Stimulated activated CD4-positive, alpha-beta T cell treated with anti-CD3 and anti-CD28 coated beads, Interleukin-2, amount 100 ng/mL, for 4 hours (primary cell): ENCODE measurements at regions not wholly inside any gene's neighbourhood (a gene's known extent, or its start where the extent isn't known, plus 50 kb on each side); places are given as distances from the start of the nearest gene placed in this dataset.
A peak's percentile ranks its signal among the peaks of the same experiment; 100 is the strongest.
"Not testable (repeated sequence)": the region's sequence is repeated elsewhere in the genome, so short reads cannot be mapped to it uniquely, and the experiment has no call there.

ENCODE experiments used
- DNase-seq: peaks from one replicate; pipeline ENCODE4 v3.0.0-alpha.2; 2020; ENCODE audit warnings: low read depth

- DNase-seq: not testable (repeated sequence)
Observed at GRCh38 chr15:20237256-20238020, 304.2 kb downstream of the GOLGA6L6 start.

- not testable (repeated sequence) for DNase-seq
Observed at GRCh38 chr15:20235728-20236127, 305.9 kb downstream of the GOLGA6L6 start.

GRCh38 chr15:20234006-20234540 is 307.5 kb downstream of the GOLGA6L6 start:
- not testable (repeated sequence) for DNase-seq

GRCh38 chr15:20232457-20232856 is 309.1 kb downstream of the GOLGA6L6 start:
- not testable (repeated sequence) for DNase-seq

- DNase-seq: not testable (repeated sequence)
Observed at GRCh38 chr15:20230656-20231055, 310.9 kb downstream of the GOLGA6L6 start.

- DNase-seq: not testable (repeated sequence)
Observed at GRCh38 chr15:20228791-20229190, 312.8 kb downstream of the GOLGA6L6 start.

- not testable (repeated sequence) for DNase-seq
Observed at GRCh38 chr15:20227119-20227853, 314.3 kb downstream of the GOLGA6L6 start.

- DNase-seq: not testable (repeated sequence)
Observed at GRCh38 chr15:20226531-20226930, 315.1 kb downstream of the GOLGA6L6 start.

- not testable (repeated sequence) for DNase-seq
Observed at GRCh38 chr15:20221063-20221462, 320.5 kb downstream of the GOLGA6L6 start.

- DNase-seq: not testable (repeated sequence)
Observed at GRCh38 chr15:20219171-20219570, 322.4 kb downstream of the GOLGA6L6 start.

GRCh38 chr15:20215700-20216099 is 325.9 kb downstream of the GOLGA6L6 start:
- not testable (repeated sequence) for DNase-seq

- DNase-seq: not testable (repeated sequence)
Observed at GRCh38 chr15:20214101-20214500, 327.5 kb downstream of the GOLGA6L6 start.

- not testable (repeated sequence) for DNase-seq
Observed at GRCh38 chr15:20211508-20211907, 330.1 kb downstream of the GOLGA6L6 start.

GRCh38 chr15:20209973-20210372 is 331.6 kb downstream of the GOLGA6L6 start:
- DNase-seq: not testable (repeated sequence)

GRCh38 chr15:20207607-20208006 is 334.0 kb downstream of the GOLGA6L6 start:
- not testable (repeated sequence) for DNase-seq

GRCh38 chr15:20207198-20207597 is 334.4 kb downstream of the GOLGA6L6 start:
- DNase-seq: not testable (repeated sequence)

- not testable (repeated sequence) for DNase-seq
Observed at GRCh38 chr15:20204177-20204866, 337.3 kb downstream of the GOLGA6L6 start.

- DNase-seq: not testable (repeated sequence)
Observed at GRCh38 chr15:20203649-20204150, 337.9 kb downstream of the GOLGA6L6 start.

- DNase-seq: not testable (repeated sequence)
Observed at GRCh38 chr15:20194591-20195198, 346.9 kb downstream of the GOLGA6L6 start.

- DNase-seq: peak; percentile 34
Observed at GRCh38 chr15:20192982-20193929, 348.3 kb downstream of the GOLGA6L6 start.
